HG02852 (cell line): ENCODE measurements at regions not wholly inside any gene's neighbourhood (a gene's known extent, or its start where the extent isn't known, plus 50 kb on each side); places are given as distances from the start of the nearest gene placed in this dataset.
"Not testable (repeated sequence)": the region's sequence is repeated elsewhere in the genome, so short reads cannot be mapped to it uniquely, and the experiment has no call there.

ENCODE experiments used
- ATAC-seq: cut with Tn5 transposase; IDR thresholded peaks from one replicate; pipeline ENCODE4 v1.9.1; 2021; ENCODE audit warnings: mild to moderate bottlenecking, moderate library complexity; ENCODE audit not compliant: unreplicated experiment

DNA sequence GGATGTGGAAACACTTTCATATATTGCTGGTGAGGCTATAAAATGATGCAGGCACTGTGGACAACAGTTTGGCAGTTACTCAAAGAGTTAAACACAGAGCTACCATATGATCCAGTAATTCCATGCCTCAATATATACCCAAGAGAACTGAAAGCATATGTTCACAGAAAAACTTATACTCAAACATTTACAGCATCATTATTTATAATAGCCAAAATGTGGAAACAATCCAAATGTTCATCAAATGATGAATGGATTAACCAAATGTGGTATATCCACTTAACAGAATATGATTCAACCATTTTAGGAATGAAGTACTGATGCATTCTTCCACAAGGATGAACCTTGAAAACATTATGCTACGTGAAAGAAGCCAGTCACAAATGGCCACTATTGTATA, 603.8 kb downstream of the IQCM start:
- ATAC-seq: no peak

DNA sequence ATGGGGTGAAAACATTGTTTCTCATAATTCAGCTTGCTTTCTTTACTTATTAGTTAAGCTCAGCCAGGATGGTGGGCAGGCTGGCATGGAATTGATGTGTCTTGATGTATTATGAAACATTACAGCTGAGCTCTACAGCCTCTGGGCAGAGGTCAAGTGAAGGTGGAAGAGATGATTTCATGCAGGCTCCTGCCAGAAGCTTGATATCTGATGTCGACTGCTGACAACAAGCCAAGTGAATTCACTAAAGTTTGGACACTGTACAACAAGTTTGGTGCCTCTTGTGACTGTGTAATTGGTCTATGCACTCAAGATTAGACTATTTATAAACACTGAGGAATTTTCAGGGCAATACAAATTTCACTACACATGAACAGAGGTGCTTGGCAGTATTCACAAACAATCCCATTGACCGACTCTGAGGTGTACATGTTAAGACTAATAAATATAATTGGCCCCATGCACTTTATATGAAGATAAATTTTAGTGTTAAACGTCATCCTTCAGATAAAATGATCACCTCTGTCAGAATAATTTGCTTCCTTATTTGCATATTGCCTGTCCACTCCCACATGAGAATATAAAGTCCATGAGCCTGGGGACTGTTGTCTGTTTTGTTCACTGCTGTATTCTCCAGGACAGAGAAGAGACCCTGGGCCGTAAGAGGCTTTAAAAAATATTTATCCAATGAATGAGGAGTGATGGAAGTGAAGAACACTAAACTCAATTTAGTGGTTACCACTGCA, 612.2 kb downstream of the IQCM start:
- ATAC-seq: no peak

DNA sequence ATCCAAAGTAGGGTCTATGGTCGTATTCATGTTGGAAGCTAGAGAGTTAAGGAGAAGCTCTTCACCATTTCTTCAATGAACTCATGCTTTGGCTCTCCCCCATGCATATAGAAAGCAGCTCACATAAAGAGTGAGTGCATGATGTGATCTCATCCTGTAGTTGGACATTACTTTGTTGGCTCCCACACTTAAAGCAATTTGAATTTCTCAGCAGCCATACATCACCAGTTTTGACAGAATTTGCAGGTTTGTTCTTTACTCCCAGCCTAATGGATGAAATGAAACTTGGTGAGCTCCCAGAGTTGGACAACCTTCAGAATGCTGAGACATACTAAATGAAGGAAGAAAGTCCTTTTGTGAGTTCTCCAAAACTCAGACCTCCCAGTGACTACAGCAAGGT, 613.5 kb downstream of the IQCM start:
- ATAC-seq: no peak

DNA sequence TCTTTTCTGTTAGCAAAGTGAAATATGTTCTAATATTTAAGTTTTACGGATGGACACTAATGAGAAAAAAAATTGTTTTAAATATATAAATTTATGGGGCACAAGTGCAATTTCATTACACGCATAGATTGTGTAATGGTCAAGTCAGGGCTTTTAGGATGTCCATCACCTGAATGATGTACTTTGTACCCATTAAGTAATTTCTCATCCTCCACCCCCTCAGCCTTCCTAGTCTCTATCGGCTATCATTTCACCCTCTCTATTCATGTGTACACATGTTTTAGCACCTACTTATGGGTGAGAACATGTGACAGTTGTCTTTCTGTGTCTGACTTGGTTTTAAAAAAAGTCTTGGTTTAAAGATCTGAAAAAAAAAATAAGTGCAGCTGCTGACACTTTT, 616.0 kb downstream of the IQCM start:
- no peak for ATAC-seq

DNA sequence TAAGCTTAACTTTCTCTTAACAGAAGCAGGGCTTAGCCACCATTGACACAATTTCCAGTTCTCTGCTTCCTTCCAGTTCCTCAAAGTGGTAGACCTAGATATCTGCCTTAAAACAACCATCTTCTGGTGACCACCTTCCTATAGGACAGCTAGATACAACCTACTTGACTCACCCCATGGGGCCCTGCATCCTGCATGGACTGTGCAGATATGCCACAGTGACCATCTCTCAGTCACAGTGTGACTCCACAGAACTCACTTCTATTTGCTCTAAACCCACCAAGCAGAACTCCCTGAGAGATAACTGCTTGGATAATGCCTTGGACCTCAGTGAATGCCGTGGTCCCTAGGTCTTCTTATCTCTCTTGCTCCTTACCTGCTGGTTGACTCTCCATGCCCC, 621.6 kb downstream of the IQCM start:
- no peak for ATAC-seq

DNA sequence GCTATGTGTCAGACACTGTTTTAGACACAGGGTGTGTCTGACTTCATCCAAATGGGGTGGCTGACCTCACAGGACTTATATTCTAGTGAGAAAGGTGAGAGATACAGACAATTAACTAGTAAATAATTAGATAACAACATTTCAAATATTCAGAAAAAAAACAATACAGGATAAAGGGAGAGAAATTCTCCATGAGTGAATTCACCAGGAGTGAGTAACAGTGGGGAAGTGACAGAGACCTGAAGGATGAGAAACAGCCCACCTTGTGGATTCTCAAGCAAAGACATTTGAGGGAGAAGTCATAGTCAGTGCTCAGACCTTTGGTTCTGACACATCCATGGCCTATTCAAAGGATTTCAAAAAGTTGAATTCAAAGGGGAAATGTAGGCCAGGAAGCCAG, 627.9 kb downstream of the IQCM start:
- ATAC-seq: no peak

DNA sequence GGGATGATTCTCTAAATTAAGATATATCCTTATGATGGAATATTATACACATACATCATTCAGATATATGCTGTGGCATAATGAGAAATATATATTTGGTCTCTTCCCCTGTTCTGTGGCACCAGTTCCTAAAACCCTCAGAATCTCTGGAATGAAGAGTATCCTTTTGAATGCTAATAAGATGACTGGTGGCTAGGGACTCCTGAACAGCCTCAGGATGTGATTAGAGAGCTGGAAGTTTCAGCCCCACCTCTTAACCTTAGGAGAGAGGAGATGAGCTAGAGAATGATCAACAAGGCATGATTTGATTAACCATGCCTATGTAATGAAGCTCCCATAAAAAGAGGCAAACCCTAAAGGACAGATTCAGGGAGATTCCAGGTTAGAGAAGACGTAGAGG, 632.0 kb downstream of the IQCM start:
- ATAC-seq: no peak

DNA sequence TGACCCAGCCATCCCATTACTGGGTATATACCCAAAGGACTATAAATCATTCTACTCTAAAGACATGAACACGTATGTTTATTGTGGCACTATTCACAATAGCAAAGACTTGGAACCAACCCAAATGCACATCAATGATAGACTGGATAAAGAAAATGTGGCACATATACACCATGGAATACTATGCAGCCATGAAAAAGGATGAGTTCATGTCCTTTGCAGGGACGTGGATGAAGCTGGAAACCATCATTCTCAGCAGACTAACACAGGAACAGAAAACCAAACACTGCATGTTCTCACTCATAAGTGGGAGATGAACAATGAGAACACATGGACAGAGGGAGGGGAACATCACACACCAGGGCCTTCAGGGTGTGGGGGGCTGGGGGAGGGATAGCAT, 634.2 kb downstream of the IQCM start:
- ATAC-seq: not testable (repeated sequence)

DNA sequence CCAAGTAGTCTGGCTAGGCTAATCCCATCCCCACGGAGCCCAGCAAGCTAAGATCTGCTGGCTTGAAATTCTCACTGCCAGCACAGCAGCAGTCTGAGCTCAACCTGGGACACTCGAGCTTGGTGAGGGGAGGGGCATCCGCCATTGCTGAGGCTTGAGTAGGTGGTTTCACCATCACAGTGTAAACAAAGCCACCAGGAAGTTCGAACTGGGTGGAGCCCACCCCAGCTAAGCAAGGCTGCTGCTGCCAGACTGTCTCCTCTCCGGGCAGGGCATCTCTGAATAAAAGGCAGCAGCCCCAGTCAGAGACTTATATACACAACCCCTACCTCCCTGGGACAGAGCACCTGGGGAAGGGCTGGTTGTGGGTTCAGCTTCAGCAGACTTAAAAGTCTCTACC, 639.6 kb downstream of the IQCM start:
- ATAC-seq: no peak

DNA sequence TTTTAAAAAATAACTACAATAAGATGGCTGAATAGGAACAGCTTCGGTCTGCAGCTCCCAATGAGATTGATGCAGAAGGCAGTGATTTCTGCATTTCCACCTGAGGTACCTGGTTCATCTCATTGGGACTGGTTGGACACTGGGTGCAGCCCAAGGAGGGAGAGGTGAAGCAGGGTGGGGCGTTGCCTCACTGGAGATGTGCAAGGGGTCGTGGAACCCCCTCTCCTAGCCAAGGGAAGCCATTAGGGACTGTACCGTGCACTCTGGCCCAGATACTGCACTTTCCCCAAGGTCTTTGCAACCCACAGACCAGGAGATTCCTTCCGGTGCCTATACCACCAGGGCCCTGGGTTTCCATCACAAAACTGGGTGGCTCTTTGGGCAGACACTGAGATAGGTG, 640.1 kb downstream of the IQCM start:
- no peak for ATAC-seq

DNA sequence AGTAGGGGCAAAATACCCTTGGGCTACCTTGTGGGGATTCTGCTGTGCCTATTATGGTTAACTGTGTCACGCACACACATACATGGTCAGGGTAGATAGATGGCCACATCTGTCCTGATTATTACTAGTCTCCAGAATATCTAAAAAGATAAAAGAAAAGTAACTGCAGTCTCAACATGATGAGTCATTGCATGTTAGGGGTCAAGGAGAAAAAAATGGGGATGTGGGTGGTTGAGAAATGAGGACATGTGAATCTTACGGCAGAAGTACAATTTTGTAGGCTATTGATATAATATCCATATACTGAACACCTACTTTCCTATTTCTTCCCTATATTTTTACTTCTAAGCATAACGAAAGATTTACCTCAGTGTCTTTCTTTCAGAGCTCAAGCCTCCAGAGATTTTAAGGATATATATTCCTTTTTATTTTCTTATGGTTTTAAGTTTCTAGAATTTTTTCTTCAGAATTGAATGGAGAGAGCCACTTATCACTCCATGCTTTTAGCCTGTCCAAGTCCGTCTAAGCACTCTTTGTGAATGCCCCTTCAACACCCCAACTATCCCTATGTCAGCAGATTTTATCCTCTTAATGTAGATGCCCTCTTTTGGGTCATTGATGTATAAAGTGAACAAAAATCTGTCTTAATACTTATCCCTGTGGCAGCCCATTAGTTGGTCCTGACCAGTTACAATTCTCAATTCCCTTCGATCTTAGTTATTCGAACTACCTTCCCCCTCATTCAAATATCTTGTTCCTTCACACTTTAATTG, 642.2 kb downstream of the IQCM start:
- ATAC-seq: no peak

DNA sequence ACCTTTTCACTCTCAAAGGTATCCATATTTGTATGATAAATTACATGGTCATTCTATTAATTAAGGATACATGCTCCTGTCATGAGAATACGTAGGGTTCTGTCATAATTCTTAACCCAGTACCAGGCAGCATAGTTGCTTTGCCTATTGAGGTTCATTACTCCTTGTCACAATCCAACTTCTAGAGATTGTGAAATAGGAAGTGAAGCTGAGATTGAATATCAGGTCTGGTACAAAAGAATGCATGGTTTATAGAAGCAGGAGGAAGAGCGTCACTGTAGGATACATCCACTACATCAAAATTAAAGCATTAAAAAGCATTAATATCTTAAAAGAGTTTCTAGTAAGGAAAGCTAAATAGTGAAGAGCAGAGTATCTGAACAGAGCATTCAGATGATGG, 647.0 kb downstream of the IQCM start:
- no peak for ATAC-seq

DNA sequence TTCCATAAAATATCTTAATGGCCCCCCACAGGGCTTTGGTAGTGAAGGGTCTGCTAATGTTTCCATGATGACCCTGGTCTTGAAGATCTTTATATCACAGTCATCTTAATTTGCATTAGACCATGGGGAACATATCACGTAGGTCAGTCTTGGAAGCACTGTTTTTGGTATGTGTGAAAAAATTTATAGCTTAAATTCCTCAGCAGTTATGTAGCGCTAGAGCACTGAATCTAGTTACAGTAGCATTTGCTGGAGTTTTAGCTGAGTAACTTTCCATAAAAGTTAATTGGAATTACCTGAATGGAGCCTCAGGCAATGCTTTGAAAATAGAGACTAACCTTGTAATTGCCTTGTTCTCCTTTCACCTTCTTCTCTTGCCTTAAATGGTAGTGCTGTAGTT, 648.8 kb downstream of the IQCM start:
- ATAC-seq: no peak

DNA sequence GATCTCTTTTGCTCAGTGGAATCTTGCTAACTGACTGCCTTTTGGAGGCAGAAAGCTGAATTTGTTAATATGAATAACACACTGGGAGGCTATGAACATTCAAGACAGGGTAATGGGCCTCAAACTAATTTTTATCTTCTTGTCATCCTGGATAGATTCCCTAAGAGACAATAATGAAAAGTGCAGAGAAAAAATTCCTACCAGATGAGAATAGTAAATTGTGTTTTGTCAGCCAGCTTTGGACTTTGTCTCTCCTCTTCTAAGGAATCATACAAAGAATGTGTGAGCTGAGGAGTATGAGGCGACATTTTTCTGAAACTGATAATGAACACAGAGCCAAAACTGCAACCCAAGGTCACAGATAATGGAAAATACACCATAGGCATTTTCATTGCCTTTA, 649.3 kb downstream of the IQCM start:
- no peak for ATAC-seq

DNA sequence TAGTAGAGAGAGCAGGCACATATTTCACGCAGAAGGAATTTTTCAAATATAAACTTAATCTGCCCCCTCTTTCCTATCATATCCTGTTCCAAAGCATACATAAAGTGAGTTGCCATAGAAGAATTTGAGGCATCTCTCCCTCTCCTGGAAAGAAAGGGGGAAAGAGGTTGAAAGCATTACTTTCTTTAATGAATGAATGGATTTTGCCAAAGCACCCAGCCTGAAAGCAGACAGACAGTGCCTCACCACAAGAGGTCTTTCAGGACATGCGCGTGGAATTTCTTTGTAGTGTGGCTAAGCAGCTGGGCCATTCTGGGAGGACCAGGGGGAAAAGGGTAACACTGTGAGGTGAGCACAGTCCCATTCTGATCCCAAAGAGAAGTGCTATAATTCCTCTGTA, 651.4 kb downstream of the IQCM start:
- ATAC-seq: no peak

DNA sequence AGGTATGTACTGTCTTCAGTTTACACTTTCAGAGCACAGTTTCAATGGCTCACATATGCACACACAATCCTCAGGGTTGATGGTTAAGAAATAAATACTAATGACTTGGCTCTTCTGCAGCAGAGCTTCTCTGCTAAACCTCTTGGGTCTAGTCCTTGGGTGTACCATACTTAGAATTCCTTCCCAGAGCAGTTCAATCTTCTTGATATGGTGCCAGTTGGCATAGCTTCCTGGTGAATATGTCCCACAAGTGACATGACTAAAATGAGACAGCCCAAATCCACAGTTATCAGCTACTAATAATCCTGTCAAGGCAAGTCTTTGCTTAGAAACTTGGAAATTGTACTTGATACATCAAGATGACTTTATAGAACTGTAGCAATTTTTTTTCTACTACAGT, 654.4 kb downstream of the IQCM start:
- no peak for ATAC-seq

DNA sequence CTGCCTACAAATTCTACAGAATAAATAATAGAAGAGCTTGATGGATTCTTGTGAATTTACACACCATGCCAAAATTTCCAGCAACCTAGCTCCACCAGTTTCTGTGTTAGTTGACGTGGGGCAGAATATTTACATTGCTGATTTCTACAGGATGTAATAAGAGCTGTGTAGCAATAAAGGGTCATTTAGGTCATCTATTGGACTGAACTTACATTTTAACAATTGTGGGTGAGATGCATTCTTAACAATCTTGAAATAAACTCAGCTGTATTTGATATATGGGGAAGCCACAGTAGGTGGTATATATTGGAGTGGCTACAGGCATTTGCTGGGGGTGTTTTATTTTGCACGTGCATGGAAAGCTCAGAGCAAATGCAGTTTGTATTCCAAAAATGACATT, 655.3 kb downstream of the IQCM start:
- no peak for ATAC-seq

DNA sequence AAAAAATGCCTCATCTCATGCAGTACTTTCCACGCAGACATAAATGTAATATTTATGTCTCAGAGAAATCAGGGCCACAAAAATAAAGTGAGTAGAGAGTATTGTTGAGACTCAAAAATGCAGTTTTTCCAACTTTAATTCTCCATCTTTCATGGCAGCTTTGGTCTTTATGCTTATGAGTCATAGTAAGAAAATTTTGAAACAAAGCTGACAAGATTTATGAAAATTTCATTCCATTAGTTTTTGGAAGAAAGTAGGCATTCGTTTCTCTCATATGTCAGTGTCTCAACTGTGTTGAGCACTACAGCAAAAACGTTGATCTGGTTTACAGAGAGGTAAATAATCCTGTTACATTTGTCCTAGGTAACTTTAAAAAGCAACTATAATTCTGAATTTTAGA, 656.8 kb downstream of the IQCM start:
- no peak for ATAC-seq

DNA sequence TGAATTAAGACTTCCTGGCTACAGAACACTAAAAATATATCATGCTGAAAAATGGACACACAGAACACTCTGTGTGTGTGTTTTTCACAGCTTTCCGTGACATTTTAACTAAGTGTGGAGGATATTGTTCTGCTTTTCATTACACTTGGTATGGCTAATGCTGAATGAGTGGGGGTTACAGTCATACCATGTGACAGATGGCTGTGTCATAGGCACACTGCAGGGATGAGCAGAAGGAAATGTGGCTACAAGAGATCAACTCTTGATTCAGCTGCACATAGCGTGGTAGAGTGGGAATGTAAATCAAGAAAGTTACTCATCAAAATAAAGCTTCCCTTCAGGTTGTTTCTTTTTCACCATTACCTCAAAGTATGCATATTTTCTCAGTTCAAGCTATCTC, 669.8 kb downstream of the IQCM start:
- no peak for ATAC-seq

DNA sequence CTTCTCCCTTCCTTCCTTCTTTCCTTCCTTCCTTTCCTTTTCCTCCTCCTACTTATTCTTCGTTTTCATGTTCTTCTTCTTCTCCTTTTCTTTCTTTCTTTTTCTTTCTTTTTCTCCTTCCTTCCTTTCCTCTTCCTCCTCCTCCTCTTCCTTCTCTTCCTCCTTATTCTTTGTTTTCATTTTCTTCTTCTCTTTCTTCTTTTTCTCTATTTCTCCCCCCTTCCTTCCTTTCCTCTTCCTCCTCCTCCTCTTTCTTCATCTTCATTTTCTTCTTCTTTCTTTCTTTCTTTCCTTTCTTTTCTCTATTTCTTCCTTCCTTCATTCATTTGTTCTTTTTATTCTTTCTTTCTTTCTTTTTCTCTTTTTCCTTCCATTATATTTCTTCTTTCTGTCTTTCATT, 671.6 kb downstream of the IQCM start:
- no peak for ATAC-seq

DNA sequence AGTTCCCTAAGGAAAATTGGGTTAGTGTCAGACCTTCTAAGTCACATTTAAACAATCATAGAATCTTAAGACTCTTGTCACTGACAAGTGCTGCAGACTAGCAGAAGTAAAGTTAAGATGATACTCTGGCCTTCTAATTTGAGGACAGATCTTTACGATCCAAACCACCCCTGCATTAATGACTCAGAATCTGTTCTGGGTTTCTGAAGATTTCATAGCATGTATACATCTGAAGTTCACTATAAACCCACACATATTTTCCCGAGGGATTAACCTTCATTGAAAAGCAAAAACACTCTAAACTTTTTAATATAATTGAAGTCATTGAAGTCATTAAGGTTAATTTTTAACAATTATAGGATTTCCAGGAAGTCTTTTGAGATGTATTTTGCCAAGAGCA, 674.3 kb downstream of the IQCM start:
- no peak for ATAC-seq

DNA sequence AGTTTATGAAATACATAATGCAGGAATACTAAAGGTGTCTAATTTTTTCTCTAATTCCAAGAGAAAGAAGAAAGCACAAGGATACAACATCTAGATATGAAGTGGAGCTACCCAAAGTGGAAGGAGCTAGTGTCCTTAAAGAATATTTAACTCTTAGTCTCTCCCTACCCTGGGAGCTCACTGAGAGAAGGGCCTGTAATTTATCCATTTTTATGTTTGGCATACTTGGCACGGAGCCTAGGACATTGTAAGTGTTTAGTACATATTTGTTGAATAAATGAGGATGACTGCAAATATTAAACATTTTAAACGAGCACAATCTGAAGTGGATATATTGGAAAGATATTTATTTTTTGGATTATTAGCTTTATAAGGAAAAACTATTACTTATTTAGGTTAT, 674.8 kb downstream of the IQCM start:
- no peak for ATAC-seq
